Ascending aorta (tissue), 2 donors: ENCODE measurements at regions not wholly inside any gene's neighbourhood (a gene's known extent, or its start where the extent isn't known, plus 50 kb on each side); places are given as distances from the start of the nearest gene placed in this dataset.
"Not testable (repeated sequence)": the region's sequence is repeated elsewhere in the genome, so short reads cannot be mapped to it uniquely, and the experiment has no call there.

Source experiments
- DNase-seq, 2 donors: peaks; one replicate each; pipeline ENCODE4 v3.0.0-alpha.2; 2019; ENCODE audit warnings: low spot score in 2 of 2
- H3K27ac ChIP-seq, 2 donors: fragments of 200-600 bp; sonication (generic); one replicate each; pipeline ENCODE4 v1.5.1; 2016 to 2017; ENCODE audit warnings: mild to moderate bottlenecking in 1 of 2
- H3K27me3 ChIP-seq: fragments of 200-600 bp; sonication (generic); one replicate; pipeline ENCODE4 v1.5.1; 2017
- H3K36me3 ChIP-seq, 2 donors: fragments of 200-600 bp; sonication (generic); one replicate each; pipeline ENCODE4 v1.5.1; 2016
- H3K4me1 ChIP-seq, 2 donors: fragments of 200-600 bp; sonication (generic); one replicate each; pipeline ENCODE4 v1.5.1; 2016 to 2017; ENCODE audit warnings: mild to moderate bottlenecking in 1 of 2
- H3K4me3 ChIP-seq, 2 donors: fragments of 200-600 bp; sonication (generic); one replicate each; pipeline ENCODE4 v1.5.1; 2016 to 2017; ENCODE audit warnings: mild to moderate bottlenecking in 1 of 2
- H3K9me3 ChIP-seq, 2 donors: fragments of 200-600 bp; sonication (generic); one replicate each; pipeline ENCODE4 v1.5.1; 2016
- CTCF ChIP-seq, 3 experiments: fragments of 200-600 bp in 2 of 3; fragments of 450-650 bp in 1 of 3; sonication (generic) in 2 of 3; IDR thresholded peaks; one replicate each; pipeline ENCODE4 v1.5.1; 2016 to 2019; ENCODE audit warnings: antibody characterized with exemption in 3 of 3, mild to moderate bottlenecking in 1 of 3, moderate library complexity in 1 of 3
- intact Hi-C: fragments of 100-400 bp; cut with DNase I; formaldehyde crosslinking; loops from one replicate; pipeline ENCODE4 v1.15.1; 2023

- intact Hi-C loops, result no loop called here
- no peak for DNase-seq
- H3K4me1 ChIP-seq, result no peaks in the 10 kb centered on the region
- TF ChIP-seq CTCF (IDR thresholded peaks at IDR 0.05), result no peak
- H3K9me3 ChIP-seq, result no peaks in the 10 kb centered on the region
- H3K36me3 ChIP-seq, result no peaks in the 10 kb centered on the region
- no peaks in the 10 kb centered on the region for H3K27me3 ChIP-seq
- H3K27ac ChIP-seq, result no peak overlapping the region
- H3K4me3 ChIP-seq, result no peak overlapping the region
Measured at GRCh38 chr1:224544346-224545110, 71.6 kb upstream of the CNIH3 start.

GRCh38 chr1:224545571-224545970 is 70.5 kb upstream of the CNIH3 start:
- Histone ChIP-seq H3K9me3 (no peaks in the 10 kb centered on the region), H3K4me3 (no peak overlapping the region), H3K4me1 (no peaks in the 10 kb centered on the region), H3K27ac (no peak overlapping the region), H3K27me3 (no peaks in the 10 kb centered on the region), H3K36me3 (no peaks in the 10 kb centered on the region)
- intact Hi-C loops, result no loop called here
- TF ChIP-seq CTCF (IDR thresholded peaks at IDR 0.05), result no peak
- no peak for DNase-seq

GRCh38 chr1:224548676-224549075 is 67.4 kb upstream of the CNIH3 start:
- no peak for TF ChIP-seq CTCF (IDR thresholded peaks at IDR 0.05)
- Histone ChIP-seq H3K27ac (no peak overlapping the region), H3K4me3 (no peak overlapping the region), H3K4me1 (no peaks in the 10 kb centered on the region), H3K36me3 (no peaks in the 10 kb centered on the region), H3K27me3 (no peaks in the 10 kb centered on the region), H3K9me3 (no peaks in the 10 kb centered on the region)
- intact Hi-C loops, result no loop called here
- no peak for DNase-seq

GRCh38 chr1:224551189-224551588 is 64.9 kb upstream of the CNIH3 start:
- H3K9me3 ChIP-seq, DNase-seq, H3K4me1 ChIP-seq, H3K36me3 ChIP-seq, H3K27ac ChIP-seq, intact Hi-C loops, H3K27me3 ChIP-seq, H3K4me3 ChIP-seq: not testable (repeated sequence)

- Histone ChIP-seq H3K4me1 (no peaks in the 10 kb centered on the region), H3K27ac (no peak overlapping the region), H3K27me3 (no peaks in the 10 kb centered on the region), H3K9me3 (no peaks in the 10 kb centered on the region), H3K4me3 (no peak overlapping the region), H3K36me3 (no peaks in the 10 kb centered on the region)
- no peak for TF ChIP-seq CTCF (IDR thresholded peaks at IDR 0.05)
- intact Hi-C loops, result no loop called here
- DNase-seq, result no peak
Measured at GRCh38 chr1:224554056-224554455, 62.1 kb upstream of the CNIH3 start.

- TF ChIP-seq CTCF (IDR thresholded peaks at IDR 0.05), result no peak
- DNase-seq, result no peak
- Histone ChIP-seq H3K4me3 (no peak overlapping the region), H3K27ac (no peak overlapping the region), H3K36me3 (no peaks in the 10 kb centered on the region), H3K9me3 (no peaks in the 10 kb centered on the region), H3K4me1 (no peaks in the 10 kb centered on the region), H3K27me3 (no peaks in the 10 kb centered on the region)
- intact Hi-C loops, result no loop called here
Measured at GRCh38 chr1:224554620-224555259, 61.4 kb upstream of the CNIH3 start.
